ENCODE measurements at regions not wholly inside any gene's neighbourhood (a gene's known extent, or its start where the extent isn't known, plus 50 kb on each side); places are given as distances from the start of the nearest gene placed in this dataset.
"Not testable (repeated sequence)": the region's sequence is repeated elsewhere in the genome, so short reads cannot be mapped to it uniquely, and the experiment has no call there.

DNA sequence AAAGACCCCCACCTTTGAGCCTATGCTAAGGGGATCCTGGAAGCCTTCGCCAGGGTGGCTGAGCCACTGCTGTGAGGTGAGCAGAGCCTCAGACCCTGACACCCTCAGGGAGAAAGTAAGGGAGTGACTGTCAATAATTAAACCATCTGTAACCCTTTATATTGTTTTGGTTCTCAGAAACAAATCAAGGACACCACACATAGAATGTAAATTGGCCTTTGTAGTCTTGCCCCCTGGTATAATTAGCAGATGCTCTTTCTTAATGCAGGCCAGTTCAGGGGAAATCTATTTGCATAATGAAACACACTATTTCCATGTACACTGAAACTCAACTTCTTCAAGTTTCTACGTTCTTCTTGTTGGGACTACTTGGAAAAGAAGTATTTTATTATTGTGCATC, 127.7 kb upstream of the EDNRB start:
- no peak overlapping the region for H3K4me3 ChIP-seq (ENCODE audit: low read depth, low read length)
- TF ChIP-seq, protein P1, sequence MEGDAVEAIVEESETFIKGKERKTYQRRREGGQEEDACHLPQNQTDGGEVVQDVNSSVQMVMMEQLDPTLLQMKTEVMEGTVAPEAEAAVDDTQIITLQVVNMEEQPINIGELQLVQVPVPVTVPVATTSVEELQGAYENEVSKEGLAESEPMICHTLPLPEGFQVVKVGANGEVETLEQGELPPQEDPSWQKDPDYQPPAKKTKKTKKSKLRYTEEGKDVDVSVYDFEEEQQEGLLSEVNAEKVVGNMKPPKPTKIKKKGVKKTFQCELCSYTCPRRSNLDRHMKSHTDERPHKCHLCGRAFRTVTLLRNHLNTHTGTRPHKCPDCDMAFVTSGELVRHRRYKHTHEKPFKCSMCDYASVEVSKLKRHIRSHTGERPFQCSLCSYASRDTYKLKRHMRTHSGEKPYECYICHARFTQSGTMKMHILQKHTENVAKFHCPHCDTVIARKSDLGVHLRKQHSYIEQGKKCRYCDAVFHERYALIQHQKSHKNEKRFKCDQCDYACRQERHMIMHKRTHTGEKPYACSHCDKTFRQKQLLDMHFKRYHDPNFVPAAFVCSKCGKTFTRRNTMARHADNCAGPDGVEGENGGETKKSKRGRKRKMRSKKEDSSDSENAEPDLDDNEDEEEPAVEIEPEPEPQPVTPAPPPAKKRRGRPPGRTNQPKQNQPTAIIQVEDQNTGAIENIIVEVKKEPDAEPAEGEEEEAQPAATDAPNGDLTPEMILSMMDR (IDR thresholded peaks at IDR 0.05; ENCODE audit: insufficient read depth, low read depth, low read length), result no peak
- DNase-seq (ENCODE audit: low read depth), result no peak

DNA sequence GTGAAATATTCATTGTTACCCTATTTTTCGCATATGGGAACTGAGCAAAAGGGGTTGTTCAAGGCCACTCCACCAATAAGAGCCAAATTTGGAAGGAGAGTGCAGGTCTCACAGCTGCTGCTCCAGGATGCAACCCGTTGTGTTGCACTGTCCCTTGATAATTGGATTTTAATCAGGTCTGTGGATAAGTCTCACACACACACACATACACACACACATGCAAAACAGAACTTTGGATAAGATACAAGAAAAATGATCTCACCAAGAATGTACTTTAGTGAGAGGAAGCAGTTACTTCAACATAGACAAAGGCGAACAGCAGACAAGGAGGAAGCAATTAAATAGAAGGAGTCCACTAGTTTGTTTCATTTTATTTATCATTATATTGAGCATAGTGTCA, 127.3 kb upstream of the EDNRB start:
- H3K4me3 ChIP-seq (ENCODE audit: low read depth, low read length), result no peak overlapping the region
- DNase-seq (ENCODE audit: low read depth), result no peak
- TF ChIP-seq, protein P1 (IDR thresholded peaks at IDR 0.05; ENCODE audit: insufficient read depth, low read depth, low read length), result no peak

DNA sequence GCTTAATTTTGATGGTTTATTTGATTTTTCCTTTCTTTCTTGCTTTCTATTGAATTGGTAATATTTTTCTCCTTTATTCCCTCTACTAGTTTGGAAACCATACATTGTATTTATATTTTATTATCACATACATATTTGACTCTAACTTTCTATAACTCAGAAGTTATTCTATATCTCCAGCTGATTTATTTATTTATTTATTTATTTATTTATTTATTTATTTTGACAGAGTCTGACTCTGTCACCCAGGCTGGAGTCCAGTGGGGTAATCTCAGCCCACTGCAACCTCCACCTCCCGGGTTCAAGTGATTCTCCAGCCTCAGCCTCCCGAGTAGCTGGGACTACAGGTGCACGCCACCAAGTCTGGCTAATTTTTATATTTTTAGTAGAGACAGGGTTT, 122.7 kb upstream of the EDNRB start:
- H3K4me3 ChIP-seq (ENCODE audit: low read depth, low read length); DNase-seq (ENCODE audit: low read depth): not testable (repeated sequence)

DNA sequence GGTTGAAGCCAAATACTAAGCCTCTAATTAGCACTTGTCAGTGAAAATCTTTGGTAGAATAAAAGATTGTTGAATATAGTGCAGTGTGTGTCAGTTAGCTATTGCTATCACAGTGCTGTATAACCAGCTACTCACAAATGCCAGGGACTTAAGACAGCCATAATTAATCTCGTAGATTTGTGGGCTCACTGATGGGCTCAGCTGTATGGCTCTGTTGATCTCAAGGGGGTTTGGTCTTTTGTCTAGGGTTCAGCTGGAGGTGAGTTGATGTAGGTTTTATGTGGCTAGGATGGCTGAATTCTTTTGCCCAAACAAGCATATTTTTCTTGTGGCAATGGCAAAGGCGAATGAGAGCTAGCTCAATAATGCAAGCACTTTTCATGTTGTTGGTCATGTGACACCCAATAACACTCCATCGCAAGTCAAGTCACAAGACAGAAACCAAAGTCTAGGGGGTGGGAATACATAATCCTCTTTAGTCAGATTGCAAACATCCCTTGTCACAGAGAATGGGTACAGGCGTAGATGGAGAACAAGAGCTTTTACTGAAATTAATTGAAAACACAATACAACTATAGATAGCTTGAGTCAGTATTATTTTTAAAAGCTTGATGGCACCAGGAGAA, 121.7 kb upstream of the EDNRB start:
- DNase-seq (ENCODE audit: low read depth), result no peak
- no peak overlapping the region for H3K4me3 ChIP-seq (ENCODE audit: low read depth, low read length)
- TF ChIP-seq, protein P1 (IDR thresholded peaks at IDR 0.05; ENCODE audit: insufficient read depth, low read depth, low read length), result no peak

DNA sequence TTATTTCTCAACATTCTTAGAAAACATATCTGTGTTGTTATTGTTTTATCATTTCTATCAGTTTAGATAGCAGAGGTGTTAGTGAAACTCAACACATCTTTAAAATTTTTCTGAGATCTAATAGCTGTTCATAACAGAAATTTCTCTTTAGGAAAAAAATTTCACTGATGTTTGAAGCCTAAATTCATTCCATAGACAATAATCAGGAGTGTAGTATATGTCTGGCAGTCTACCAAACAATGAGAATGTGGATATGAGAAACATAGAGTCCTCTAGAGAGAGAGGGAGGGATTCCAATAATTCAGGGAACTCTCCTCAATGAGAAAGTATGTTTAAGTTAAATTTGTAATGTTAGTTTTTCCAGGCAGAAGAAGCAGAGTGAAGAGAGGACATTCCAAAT, 118.2 kb upstream of the EDNRB start:
- no peak overlapping the region for H3K4me3 ChIP-seq (ENCODE audit: low read depth, low read length)
- TF ChIP-seq, protein P1 (IDR thresholded peaks at IDR 0.05; ENCODE audit: insufficient read depth, low read depth, low read length), result no peak
- no peak for DNase-seq (ENCODE audit: low read depth)

DNA sequence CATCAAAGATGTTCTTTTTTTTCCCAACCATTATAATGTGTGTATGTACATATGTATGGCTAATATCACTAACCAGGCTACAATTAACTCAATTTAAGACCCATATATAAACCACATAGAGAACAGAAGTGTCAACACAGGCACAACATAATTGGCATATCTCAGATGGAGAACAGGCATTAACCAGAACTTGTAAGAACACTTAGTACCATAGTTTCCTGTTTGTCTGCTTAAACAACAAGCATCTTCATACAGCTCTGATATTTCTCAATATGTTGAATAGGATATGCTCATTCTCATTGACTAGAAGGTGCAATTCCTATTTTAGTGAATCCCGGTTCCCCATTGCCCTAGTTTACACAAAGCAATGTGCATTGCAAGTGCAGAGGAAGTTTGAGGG, 116.9 kb upstream of the EDNRB start:
- no peak overlapping the region for H3K4me3 ChIP-seq (ENCODE audit: low read depth, low read length)
- TF ChIP-seq, protein P1 (IDR thresholded peaks at IDR 0.05; ENCODE audit: insufficient read depth, low read depth, low read length), result no peak
- DNase-seq (ENCODE audit: low read depth), result no peak

DNA sequence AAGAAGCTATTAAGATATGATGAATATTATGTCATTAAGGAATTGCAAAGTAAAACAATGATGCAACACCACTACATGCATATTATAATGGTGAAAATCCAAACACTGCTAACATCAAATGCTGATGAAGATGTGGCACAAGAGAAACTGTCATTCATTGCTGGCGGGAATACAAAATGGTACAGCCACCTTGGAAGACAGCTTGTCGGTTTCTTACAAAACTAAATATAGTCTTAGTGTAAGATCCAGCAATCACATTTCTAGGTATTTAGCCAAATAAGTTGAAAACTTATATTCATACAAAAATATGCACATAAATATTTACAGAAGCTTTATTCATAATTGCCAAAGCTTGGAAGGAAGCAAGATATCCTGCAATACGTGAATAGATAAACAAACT, 114.9 kb upstream of the EDNRB start:
- no peak for DNase-seq (ENCODE audit: low read depth)
- TF ChIP-seq, protein P1 (IDR thresholded peaks at IDR 0.05; ENCODE audit: insufficient read depth, low read depth, low read length), result no peak
- no peak overlapping the region for H3K4me3 ChIP-seq (ENCODE audit: low read depth, low read length)

Measured in fibroblast of villous mesenchyme (primary cell).